GM23338 (cell line): ENCODE measurements at regions not wholly inside any gene's neighbourhood (a gene's known extent, or its start where the extent isn't known, plus 50 kb on each side); places are given as distances from the start of the nearest gene placed in this dataset.

Source experiments
- CREB1 ChIP-seq: fragments of 250-450 bp; sonication (Bioruptor Pico); IDR thresholded peaks from 2 replicates; pipeline ENCODE4 v1.5.0; 2020; ENCODE audit warnings: low read depth, mild to moderate bottlenecking, moderate library complexity
- CTCF ChIP-seq, 2 experiments: fragments of 200-600 bp in 1 of 2; sonication (generic) in 1 of 2; conservative IDR thresholded peaks; 2 replicates each; pipeline versions ENCODE4 v1.5.1 to v1.6.1; 2016 to 2017; ENCODE audit warnings: antibody characterized with exemption in 2 of 2, low read depth in 2 of 2, mild to moderate bottlenecking in 2 of 2, moderate library complexity in 1 of 2
- ETS1 ChIP-seq: IDR thresholded peaks from 2 replicates; pipeline ENCODE4 v1.6.1; 2016; ENCODE audit warnings: antibody characterized with exemption
- EZH2 ChIP-seq: fragments of 200-600 bp; sonication (generic); IDR thresholded peaks from one replicate; pipeline ENCODE4 v1.8.0; 2017; ENCODE audit warnings: antibody characterized with exemption, mild to moderate bottlenecking, low read depth; ENCODE audit not compliant: unreplicated experiment
- EZH2phosphoT487 ChIP-seq: fragments of 200-600 bp; sonication (generic); IDR thresholded peaks from one replicate; pipeline ENCODE4 v1.8.1; 2018; ENCODE audit warnings: antibody characterized with exemption; ENCODE audit not compliant: unreplicated experiment
- JUNB ChIP-seq: IDR thresholded peaks from one replicate; pipeline ENCODE4 v1.6.1; 2016; ENCODE audit warnings: antibody characterized with exemption; ENCODE audit not compliant: unreplicated experiment
- NANOG ChIP-seq: IDR thresholded peaks from 2 replicates; pipeline ENCODE4 v1.6.1; 2016; ENCODE audit warnings: antibody characterized with exemption, borderline replicate concordance
- POLR2AphosphoS5 ChIP-seq: IDR thresholded peaks from 2 replicates; pipeline ENCODE4 v1.6.1; 2016; ENCODE audit warnings: antibody characterized with exemption, low read depth
- STAT1 ChIP-seq: IDR thresholded peaks from one replicate; pipeline ENCODE4 v1.6.1; 2016; ENCODE audit warnings: antibody characterized with exemption; ENCODE audit not compliant: unreplicated experiment
- ZNF114 ChIP-seq: fragments of 250-450 bp; sonication (Bioruptor Pico); IDR thresholded peaks from 2 replicates; pipeline ENCODE4 v1.5.0; 2020; ENCODE audit warnings: mild to moderate bottlenecking, moderate library complexity
- ZNF331 ChIP-seq: fragments of 250-450 bp; sonication (Bioruptor Pico); IDR thresholded peaks from 2 replicates; pipeline ENCODE4 v1.5.0; 2020; ENCODE audit warnings: low read depth, mild to moderate bottlenecking, moderate library complexity
- TF ChIP-seq, protein P1 (sequence below): IDR thresholded peaks from one replicate; pipeline ENCODE4 v1.6.1; 2018; ENCODE audit warnings: antibody characterized with exemption; ENCODE audit not compliant: unreplicated experiment

- TF ChIP-seq CTCF (conservative IDR thresholded peaks at IDR 0.05; ENCODE audit: low read depth in 2 of 2) (no peak), EZH2phosphoT487 (no peak), POLR2AphosphoS5 (no peak), NANOG (no peak), ZNF331 (CRISPR knock-in tag) (no peak), CREB1 (CRISPR knock-in tag) (no peak), EZH2 (no peak), JUNB (no peak), STAT1 (no peak), ZNF114 (CRISPR knock-in tag) (no peak), ETS1 (no peak)
- TF ChIP-seq, protein P1, sequence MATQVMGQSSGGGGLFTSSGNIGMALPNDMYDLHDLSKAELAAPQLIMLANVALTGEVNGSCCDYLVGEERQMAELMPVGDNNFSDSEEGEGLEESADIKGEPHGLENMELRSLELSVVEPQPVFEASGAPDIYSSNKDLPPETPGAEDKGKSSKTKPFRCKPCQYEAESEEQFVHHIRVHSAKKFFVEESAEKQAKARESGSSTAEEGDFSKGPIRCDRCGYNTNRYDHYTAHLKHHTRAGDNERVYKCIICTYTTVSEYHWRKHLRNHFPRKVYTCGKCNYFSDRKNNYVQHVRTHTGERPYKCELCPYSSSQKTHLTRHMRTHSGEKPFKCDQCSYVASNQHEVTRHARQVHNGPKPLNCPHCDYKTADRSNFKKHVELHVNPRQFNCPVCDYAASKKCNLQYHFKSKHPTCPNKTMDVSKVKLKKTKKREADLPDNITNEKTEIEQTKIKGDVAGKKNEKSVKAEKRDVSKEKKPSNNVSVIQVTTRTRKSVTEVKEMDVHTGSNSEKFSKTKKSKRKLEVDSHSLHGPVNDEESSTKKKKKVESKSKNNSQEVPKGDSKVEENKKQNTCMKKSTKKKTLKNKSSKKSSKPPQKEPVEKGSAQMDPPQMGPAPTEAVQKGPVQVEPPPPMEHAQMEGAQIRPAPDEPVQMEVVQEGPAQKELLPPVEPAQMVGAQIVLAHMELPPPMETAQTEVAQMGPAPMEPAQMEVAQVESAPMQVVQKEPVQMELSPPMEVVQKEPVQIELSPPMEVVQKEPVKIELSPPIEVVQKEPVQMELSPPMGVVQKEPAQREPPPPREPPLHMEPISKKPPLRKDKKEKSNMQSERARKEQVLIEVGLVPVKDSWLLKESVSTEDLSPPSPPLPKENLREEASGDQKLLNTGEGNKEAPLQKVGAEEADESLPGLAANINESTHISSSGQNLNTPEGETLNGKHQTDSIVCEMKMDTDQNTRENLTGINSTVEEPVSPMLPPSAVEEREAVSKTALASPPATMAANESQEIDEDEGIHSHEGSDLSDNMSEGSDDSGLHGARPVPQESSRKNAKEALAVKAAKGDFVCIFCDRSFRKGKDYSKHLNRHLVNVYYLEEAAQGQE = no peak
Observed at GRCh38 chr13:97141097-97141496, 81.0 kb upstream of the MBNL2 start.
